SKM-1 (cell line): ENCODE measurements at regions not wholly inside any gene's neighbourhood (a gene's known extent, or its start where the extent isn't known, plus 50 kb on each side); places are given as distances from the start of the nearest gene placed in this dataset.

Experiments
- DNase-seq: peaks from one replicate; lab custom pipeline; 2025; ENCODE audit not compliant: unreplicated experiment; lab: John Stamatoyannopoulos, UW

- DNase-seq = no peak
Measured at GRCh38 chr1:190540366-190540765, 62.7 kb upstream of the BRINP3 start.

- no peak for DNase-seq
Measured at GRCh38 chr1:190551638-190552037, 74.0 kb upstream of the BRINP3 start.

GRCh38 chr1:190560161-190560681, 82.6 kb upstream of the BRINP3 start:
- no peak for DNase-seq

DNA sequence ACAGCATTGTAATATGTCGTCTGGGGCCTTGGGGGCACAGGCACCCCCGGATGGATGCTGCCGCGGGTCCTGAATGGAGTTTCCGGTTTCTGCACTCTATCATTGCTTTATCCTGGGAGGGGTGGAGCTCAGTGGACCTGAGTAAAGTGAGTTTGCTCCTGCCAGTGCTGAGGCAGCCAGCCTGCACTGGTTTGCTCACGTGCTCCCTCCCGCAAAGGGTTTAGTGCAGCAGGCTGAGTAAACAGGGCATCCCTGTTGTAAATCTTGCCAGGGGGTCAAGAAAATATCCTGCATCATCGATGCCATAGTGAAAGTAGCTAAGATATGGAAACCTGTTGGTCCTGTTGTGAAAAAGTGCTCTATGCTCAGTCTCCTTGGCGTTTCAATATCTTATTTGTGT, 85.6 kb upstream of the BRINP3 start:
- DNase-seq = no peak

DNA sequence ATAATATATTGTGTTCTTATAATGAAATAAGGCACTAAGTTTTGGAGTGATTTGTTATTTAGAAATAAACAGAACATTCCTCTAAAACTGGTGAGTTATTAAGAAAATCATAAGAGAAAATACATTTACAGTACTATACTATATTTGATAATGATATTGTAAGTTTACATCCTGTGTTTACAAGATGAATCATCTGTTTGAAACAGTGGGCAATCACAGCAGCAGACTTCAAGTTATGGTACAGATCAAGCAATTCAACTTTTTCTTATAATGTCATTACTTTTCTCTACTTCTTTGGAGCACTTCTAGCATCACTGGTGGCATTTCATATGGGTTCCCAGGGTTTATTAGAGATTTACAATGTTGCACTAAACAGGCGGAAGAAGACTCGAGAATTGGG, 86.5 kb upstream of the BRINP3 start:
- DNase-seq = no peak

DNA sequence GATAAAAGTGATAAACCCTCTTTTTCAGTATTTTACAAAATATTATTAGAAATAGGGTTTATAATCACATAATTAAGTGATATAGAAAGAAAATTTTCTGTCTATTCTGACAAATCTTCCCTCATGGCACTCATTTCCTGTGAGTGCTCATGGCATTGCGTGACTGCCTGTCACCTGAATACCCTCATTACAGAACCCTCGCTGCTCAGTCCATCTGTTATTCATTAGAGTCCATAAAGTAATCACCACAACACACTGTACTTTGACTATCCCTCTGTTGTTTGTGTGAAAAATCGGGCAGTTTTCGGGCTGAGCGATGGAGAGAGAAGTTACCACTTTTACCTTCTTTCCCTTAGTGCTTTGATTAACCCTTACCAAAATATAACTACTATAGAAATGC, 100.4 kb upstream of the BRINP3 start:
- no peak for DNase-seq

DNA sequence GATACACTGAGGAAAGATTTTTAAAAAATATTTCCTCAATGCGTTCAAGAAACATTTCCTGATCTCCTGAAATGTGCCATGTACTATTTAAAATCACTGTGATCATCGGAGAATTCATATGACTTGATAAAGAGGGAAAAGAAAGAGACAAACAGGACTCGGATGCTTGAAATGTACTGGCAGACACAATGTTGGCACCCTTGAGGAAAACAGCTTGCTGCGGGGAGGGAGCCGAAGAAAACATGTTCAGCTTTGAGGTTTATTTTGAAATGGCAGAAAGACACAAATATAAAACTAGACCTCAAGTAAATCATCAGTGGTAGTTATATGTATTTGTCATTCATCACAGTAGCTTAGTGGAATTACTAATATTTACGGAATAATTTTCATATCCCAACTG, 100.9 kb upstream of the BRINP3 start:
- no peak for DNase-seq

- DNase-seq = no peak
Measured at GRCh38 chr1:190579552-190580193, 102.0 kb upstream of the BRINP3 start.

DNA sequence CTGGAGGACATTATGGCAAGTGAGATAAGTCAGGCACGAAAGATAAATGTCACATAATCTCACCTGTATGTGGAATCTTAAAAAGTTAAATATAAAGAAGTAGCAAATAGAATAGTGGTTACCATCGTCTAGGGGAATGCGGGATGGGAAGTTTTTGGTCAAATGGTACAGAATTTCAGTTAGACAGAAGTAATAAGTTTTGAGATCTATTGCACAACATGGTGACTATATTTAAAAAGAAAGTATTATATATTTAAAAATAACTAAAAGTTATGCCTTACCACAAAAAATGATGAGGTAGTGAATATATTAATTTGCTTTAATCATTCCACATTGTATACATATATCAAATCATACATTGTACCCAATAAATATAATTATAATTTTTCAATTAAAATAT, 106.2 kb upstream of the BRINP3 start:
- DNase-seq = no peak

- no peak for DNase-seq
Measured at GRCh38 chr1:190588424-190588823, 110.8 kb upstream of the BRINP3 start.

DNA sequence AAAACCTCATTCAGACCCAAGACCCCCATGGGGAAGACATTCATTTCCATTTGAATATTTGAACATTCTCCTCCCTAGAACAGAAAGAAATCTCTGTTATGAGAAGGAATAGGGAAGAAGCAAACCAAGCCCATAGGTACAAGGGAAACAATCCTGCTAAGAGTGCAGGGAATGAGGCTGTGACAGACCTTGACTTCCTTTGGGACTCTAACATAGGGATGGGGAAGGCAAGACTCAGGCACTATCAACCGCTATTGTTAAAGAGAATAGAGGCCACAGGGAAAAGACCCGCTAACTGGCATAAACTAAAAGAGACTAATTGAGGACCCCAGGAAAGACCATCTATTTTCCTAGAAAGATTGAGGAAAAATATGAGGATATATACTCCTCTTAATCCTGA, 117.8 kb upstream of the BRINP3 start:
- DNase-seq = no peak

DNA sequence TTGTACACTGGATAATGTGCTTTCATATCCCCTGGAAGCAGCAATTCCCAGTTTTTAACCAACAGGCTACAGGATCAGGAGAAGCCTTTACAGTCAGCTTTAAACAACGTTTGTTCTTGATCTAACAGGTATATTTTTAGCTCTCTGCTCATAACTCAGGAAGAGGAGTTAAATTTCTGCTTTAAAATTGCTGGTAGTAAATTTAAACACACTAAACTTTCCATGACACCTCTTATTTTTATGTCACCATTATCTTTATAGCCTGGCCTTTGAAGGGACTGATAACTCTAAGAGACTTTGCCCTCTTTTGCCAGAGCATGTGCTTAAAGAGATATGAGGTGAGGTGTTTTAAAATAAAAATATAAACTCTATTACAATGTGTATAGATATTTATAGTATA, 119.6 kb upstream of the BRINP3 start:
- no peak for DNase-seq

DNA sequence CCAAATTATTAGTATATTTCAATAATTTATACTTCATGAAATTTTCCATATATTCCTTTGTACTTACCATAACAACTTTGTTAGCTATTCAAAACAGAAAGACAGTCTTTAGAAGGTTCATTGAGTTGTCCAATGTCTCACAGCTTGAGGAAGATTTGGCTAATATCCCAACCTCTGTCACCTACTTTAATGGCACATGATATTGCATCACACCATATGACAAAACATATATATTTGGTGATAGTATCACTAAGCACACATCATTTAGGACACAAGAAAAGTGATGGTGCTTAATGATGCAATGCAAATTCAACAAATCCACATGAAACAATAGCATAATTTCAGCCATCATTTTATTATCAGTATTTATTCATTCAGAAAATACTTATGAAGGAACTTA, 122.0 kb upstream of the BRINP3 start:
- DNase-seq = no peak

GRCh38 chr1:190602325-190602724, 124.7 kb upstream of the BRINP3 start:
- DNase-seq = no peak

DNA sequence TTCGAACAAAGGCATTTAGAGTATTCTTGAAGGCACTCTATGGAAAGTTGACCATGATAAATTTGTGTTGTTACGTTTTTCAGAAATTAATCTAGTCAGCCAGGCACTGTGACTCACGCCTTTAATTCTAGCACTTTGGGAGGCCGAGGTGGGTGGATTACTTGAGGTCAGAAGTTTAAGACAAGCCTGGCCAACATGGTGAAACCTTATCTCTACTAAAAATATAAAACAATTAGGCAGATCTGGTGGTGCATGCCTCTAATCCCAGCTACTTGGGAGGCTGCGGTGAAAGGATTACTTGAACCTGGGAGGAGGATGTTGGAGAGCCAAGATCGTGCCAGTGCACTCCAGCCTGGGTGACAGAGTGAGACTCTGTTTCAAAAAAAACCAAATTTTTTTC, 130.6 kb upstream of the BRINP3 start:
- DNase-seq = no peak

- no peak for DNase-seq
Measured at GRCh38 chr1:190615818-190616217, 138.2 kb upstream of the BRINP3 start.

- DNase-seq = no peak
Measured at GRCh38 chr1:190616235-190616634, 138.6 kb upstream of the BRINP3 start.

- no peak for DNase-seq
Measured at GRCh38 chr1:190619724-190620123, 142.1 kb upstream of the BRINP3 start.

DNA sequence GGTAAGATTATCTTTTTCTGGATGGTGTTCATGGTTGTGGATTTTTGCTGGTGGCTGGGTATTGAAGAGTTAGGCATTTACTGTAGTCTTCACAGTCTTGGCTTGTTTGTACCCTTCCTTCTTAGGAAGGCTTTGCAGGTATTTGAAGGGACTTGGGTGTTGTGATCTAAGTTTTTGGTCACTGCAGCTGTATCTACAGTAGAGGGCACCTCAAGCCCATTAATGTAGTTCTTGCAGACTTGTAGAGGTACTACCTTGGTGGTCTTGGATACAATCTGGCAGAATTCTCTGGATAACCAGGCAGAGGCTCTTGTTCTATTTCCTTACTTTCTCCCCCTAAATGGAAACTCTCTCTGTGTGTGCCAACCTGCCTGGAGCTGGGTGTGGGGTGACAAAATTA, 155.8 kb upstream of the BRINP3 start:
- DNase-seq = no peak

DNA sequence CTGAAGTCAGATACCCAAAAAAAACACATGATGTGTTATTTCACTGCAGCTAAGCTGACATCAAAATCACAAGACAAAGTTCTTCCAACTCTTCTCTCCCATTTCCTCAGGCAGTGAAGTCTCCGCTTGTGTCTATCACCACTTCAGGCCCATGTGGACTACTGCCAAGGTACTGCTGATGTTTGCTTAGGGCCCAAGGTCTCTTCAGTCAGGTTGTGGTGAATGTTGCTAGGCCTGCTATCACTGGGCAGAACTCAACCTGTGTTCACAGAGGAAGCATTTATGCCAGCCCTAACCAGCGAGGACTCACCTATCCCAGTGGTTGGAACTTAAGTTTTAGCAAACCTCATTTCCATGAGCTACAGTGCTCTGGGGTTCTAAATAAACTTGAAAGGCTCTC, 156.5 kb upstream of the BRINP3 start:
- no peak for DNase-seq

DNA sequence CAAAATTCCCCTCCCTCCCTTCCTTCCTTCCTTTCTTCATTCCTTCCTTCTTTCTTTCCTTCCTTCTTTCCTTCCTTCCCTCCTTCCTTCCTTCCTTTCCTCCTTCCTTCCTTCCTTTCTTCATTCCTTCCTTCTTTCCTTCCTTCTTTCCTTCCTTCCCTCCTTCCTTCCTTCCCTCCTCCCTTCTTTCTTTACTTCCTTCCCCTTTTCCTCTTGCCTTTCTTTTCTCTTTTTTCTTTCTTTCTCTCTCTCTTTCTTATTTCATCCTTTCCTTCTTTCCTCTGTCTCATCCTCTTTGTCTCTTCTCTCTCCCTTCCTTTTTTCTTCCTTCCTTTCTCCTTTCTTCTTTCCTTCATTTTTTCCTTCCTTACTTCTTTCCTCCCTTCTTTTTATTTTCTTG, 171.9 kb upstream of the BRINP3 start:
- no peak for DNase-seq

GRCh38 chr1:190658907-190659306, 181.2 kb upstream of the BRINP3 start:
- DNase-seq = no peak

DNA sequence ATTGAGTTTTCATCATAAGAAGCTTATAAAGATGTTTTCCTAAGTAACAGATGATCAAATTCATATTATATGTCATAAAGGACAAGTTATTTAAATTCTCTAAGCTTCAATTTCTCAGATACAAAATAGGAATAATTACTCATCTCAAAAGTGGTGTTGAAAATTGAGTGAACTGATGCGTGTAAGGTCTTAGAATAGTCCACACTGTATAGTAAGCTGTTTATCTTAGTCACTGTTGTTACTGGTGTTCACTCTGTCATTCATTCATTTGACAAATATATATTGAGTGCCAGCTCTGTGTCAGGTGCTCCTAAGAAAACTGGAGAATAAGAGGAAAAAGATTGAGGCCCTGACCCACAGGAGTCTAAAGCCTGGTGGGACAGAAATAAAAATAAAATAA, 186.3 kb upstream of the BRINP3 start:
- DNase-seq = no peak
